Mesenchymal stem cell (in vitro differentiated cells and primary cell): ENCODE measurements at regions not wholly inside any gene's neighbourhood (a gene's known extent, or its start where the extent isn't known, plus 50 kb on each side); places are given as distances from the start of the nearest gene placed in this dataset.

ENCODE experiments used
- DNase-seq: peaks from one replicate; pipeline ENCODE4 v3.0.0-alpha.2; 2013
- H2AFZ ChIP-seq: one replicate; pipeline ENCODE4 v1.6.1; 2013; ENCODE audit warnings: low read depth, mild to moderate bottlenecking, control low read depth, inconsistent platforms, low read length, moderate library complexity
- H2AK5ac ChIP-seq: 2 replicates; pipeline ENCODE4 v1.6.1; 2013; ENCODE audit warnings: low read length, moderate library complexity, mild to moderate bottlenecking, inconsistent platforms; ENCODE audit not compliant: severe bottlenecking
- H2BK120ac ChIP-seq: one replicate; pipeline ENCODE4 v1.6.1; 2013; ENCODE audit warnings: low read depth, mild to moderate bottlenecking, inconsistent platforms, low read length, moderate library complexity
- H2BK12ac ChIP-seq, 2 experiments: one replicate each; pipeline ENCODE4 v1.6.1; 2013; ENCODE audit warnings: inconsistent platforms in 2 of 2, low read length in 2 of 2, mild to moderate bottlenecking in 2 of 2, moderate library complexity in 2 of 2, control low read depth in 1 of 2
- H2BK15ac ChIP-seq: one replicate; pipeline ENCODE4 v1.6.1; 2013; ENCODE audit warnings: mild to moderate bottlenecking, low read depth, inconsistent platforms; ENCODE audit not compliant: poor library complexity, severe bottlenecking
- H2BK5ac ChIP-seq: 2 replicates; pipeline ENCODE4 v1.6.1; 2013; ENCODE audit warnings: low read depth, mild to moderate bottlenecking, low read length, control low read depth, inconsistent platforms; ENCODE audit not compliant: poor library complexity, severe bottlenecking
- H3K14ac ChIP-seq, 2 experiments: one replicate each; pipeline ENCODE4 v1.6.1; 2013; ENCODE audit warnings: inconsistent platforms in 2 of 2, low read length in 2 of 2, control low read depth in 1 of 2, mild to moderate bottlenecking in 1 of 2, moderate library complexity in 1 of 2
- H3K18ac ChIP-seq, 2 experiments: one replicate each; pipeline ENCODE4 v1.6.1; 2013; ENCODE audit warnings: inconsistent platforms in 2 of 2, low read length in 2 of 2, control low read depth in 1 of 2, low read depth in 1 of 2, mild to moderate bottlenecking in 1 of 2
- H3K23ac ChIP-seq, 2 experiments: one replicate each; pipeline ENCODE4 v1.6.1; 2013; ENCODE audit warnings: inconsistent platforms in 2 of 2, low read length in 2 of 2, mild to moderate bottlenecking in 2 of 2, moderate library complexity in 2 of 2, control low read depth in 1 of 2
- H3K27ac ChIP-seq: 2 replicates; pipeline ENCODE4 v1.5.1; 2013; ENCODE audit warnings: mild to moderate bottlenecking, moderate library complexity, low read length, control low read depth, inconsistent platforms; ENCODE audit not compliant: poor library complexity, severe bottlenecking
- H3K27me3 ChIP-seq, 2 experiments: 2 replicates each; pipeline versions ENCODE4 v1.6.1 to v1.7.0; 2013; ENCODE audit warnings: low read length in 2 of 2, mild to moderate bottlenecking in 2 of 2, moderate library complexity in 2 of 2, control low read depth in 1 of 2, inconsistent platforms in 1 of 2; ENCODE audit not compliant: control insufficient read depth in 1 of 2, insufficient read depth in 1 of 2
- H3K36me3 ChIP-seq, 2 experiments: 2 replicates each; pipeline versions ENCODE4 v1.6.1 to v1.7.0; 2013; ENCODE audit warnings: low read length in 2 of 2, control low read depth in 1 of 2, inconsistent platforms in 1 of 2, low read depth in 1 of 2, mild to moderate bottlenecking in 1 of 2; ENCODE audit not compliant: insufficient read depth in 2 of 2, control insufficient read depth in 1 of 2
- H3K4ac ChIP-seq, 2 experiments: one replicate each; pipeline ENCODE4 v1.6.1; 2013; ENCODE audit warnings: inconsistent platforms in 2 of 2, low read length in 2 of 2, mild to moderate bottlenecking in 2 of 2, moderate library complexity in 2 of 2, control low read depth in 1 of 2, low read depth in 1 of 2
- H3K4me1 ChIP-seq: 2 replicates; pipeline ENCODE4 v1.6.1; 2013; ENCODE audit warnings: low read depth, low read length, control low read depth; ENCODE audit not compliant: control insufficient read depth, insufficient read depth
- H3K4me2 ChIP-seq: 2 replicates; pipeline ENCODE4 v1.6.1; 2013; ENCODE audit warnings: low read length, mild to moderate bottlenecking, inconsistent platforms; ENCODE audit not compliant: poor library complexity, severe bottlenecking
- H3K4me3 ChIP-seq, 2 experiments: 2 replicates each; pipeline versions ENCODE4 v1.5.1 to v1.7.0; 2013; ENCODE audit warnings: low read length in 2 of 2, mild to moderate bottlenecking in 2 of 2, control low read depth in 1 of 2, low read depth in 1 of 2; ENCODE audit not compliant: insufficient read depth in 1 of 2
- H3K79me1 ChIP-seq: replicated peaks from 2 replicates; pipeline ENCODE4 v1.6.1; 2013; ENCODE audit warnings: mild to moderate bottlenecking, control low read depth, low read length, inconsistent platforms; ENCODE audit not compliant: poor library complexity, severe bottlenecking
- H3K9ac ChIP-seq: 2 replicates; pipeline ENCODE4 v1.7.0; 2013; ENCODE audit warnings: mild to moderate bottlenecking, low read length, moderate library complexity
- H3K9me3 ChIP-seq: 2 replicates; pipeline ENCODE4 v1.7.0; 2013; ENCODE audit warnings: mild to moderate bottlenecking, low read length; ENCODE audit not compliant: control insufficient read depth
- H4K8ac ChIP-seq: one replicate; pipeline ENCODE4 v1.6.1; 2013; ENCODE audit warnings: inconsistent platforms, mild to moderate bottlenecking, low read length, moderate library complexity
- H4K91ac ChIP-seq: one replicate; pipeline ENCODE4 v1.6.1; 2013; ENCODE audit warnings: mild to moderate bottlenecking, low read length, inconsistent platforms
- WGBS: methylation state at CpG from one replicate; pipeline ENCODE4 v1.1.7; 2013; ENCODE audit warnings: mixed read lengths; 5-methylcytosine and 5-hydroxymethylcytosine counted together

DNA sequence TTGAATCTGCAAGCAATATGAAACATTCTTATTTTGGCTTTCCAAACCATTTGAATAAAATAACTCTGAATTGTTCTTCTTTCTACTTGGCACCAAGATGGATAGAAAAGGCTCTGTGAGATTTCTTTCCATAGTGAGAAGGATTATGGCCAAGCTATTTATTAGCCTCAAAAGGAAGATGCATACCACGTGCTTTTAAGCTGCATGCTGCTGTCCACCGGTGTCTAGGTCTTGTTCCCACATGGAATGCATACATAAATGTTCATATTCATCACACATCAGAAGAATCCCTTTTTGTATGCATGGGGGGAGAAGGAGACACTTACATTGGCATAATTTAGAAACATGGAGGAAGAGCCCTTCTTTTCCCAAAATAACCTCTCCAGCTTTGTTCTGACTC lies 273.4 kb downstream of the FAM76B start:
- H2AFZ ChIP-seq, result no peak overlapping the region
- no peak for DNase-seq
- H3K18ac ChIP-seq, result no peak overlapping the region
- H2BK120ac ChIP-seq, result no peak overlapping the region
- WGBS, result no CpG with 5 or more reads among the region's 2 CpGs
- H3K79me1 ChIP-seq, result no peaks in the 10 kb centered on the region
- no peak overlapping the region for H3K4me3 ChIP-seq
- no peaks in the 10 kb centered on the region for H3K27me3 ChIP-seq
- H3K23ac ChIP-seq, result no peak overlapping the region
- no peaks in the 10 kb centered on the region for H3K9me3 ChIP-seq
- no peak overlapping the region for H2AK5ac ChIP-seq
- peak overlapping the region in 1 of 2 experiments; percentile 64 for H2BK12ac ChIP-seq
- no peak overlapping the region for H4K8ac ChIP-seq
- no peak overlapping the region for H3K4me2 ChIP-seq
- no peak overlapping the region for H3K27ac ChIP-seq
- H3K4ac ChIP-seq, result no peak overlapping the region
- H4K91ac ChIP-seq, result no peak overlapping the region
- H3K14ac ChIP-seq, result no peak overlapping the region
- H2BK5ac ChIP-seq, result no peak overlapping the region
- H3K9ac ChIP-seq, result no peak overlapping the region
- H2BK15ac ChIP-seq, result no peak overlapping the region
- H3K4me1 ChIP-seq, result peaks cover 3% of the 10 kb centered on the region
- H3K36me3 ChIP-seq, result no peaks in the 10 kb centered on the region

- Histone ChIP-seq H4K91ac (no peak overlapping the region), H2AK5ac (no peak overlapping the region), H3K4ac (no peak overlapping the region), H3K27ac (no peak overlapping the region), H2AFZ (no peak overlapping the region), H3K4me1 (peaks cover 3% of the 10 kb centered on the region), H4K8ac (no peak overlapping the region), H3K18ac (no peak overlapping the region), H3K14ac (no peak overlapping the region), H3K36me3 (no peaks in the 10 kb centered on the region), H3K23ac (no peak overlapping the region), H3K27me3 (peaks cover 0 to 4% of the 10 kb centered on the region in 2 experiments), H2BK12ac (no peak overlapping the region), H3K4me2 (no peak overlapping the region), H3K9ac (peak overlapping the region; percentile 57), H2BK15ac (no peak overlapping the region), H2BK120ac (no peak overlapping the region), H3K79me1 (no peaks in the 10 kb centered on the region), H3K4me3 (no peak overlapping the region), H2BK5ac (no peak overlapping the region), H3K9me3 (no peaks in the 10 kb centered on the region)
- no peak for DNase-seq
- WGBS, result 73% methylated on average over 2 of the region's 2 CpGs
Measured at GRCh38 chr11:95515371-95515770, 274.2 kb downstream of the FAM76B start.

GRCh38 chr11:95514416-95515110 lies 275.0 kb downstream of the FAM76B start:
- H3K14ac ChIP-seq, result no peak overlapping the region
- H2BK15ac ChIP-seq, result no peak overlapping the region
- peaks cover 3% of the 10 kb centered on the region for H3K4me1 ChIP-seq
- H3K18ac ChIP-seq, result no peak overlapping the region
- H3K4me2 ChIP-seq, result no peak overlapping the region
- no peak overlapping the region for H2BK120ac ChIP-seq
- H3K27ac ChIP-seq, result no peak overlapping the region
- H3K23ac ChIP-seq, result no peak overlapping the region
- H3K4ac ChIP-seq, result no peak overlapping the region
- H3K27me3 ChIP-seq, result peaks cover 0 to 4% of the 10 kb centered on the region in 2 experiments
- no peak overlapping the region for H3K4me3 ChIP-seq
- H3K9ac ChIP-seq, result no peak overlapping the region
- no peak overlapping the region for H2AK5ac ChIP-seq
- DNase-seq, result no peak
- H4K91ac ChIP-seq, result no peak overlapping the region
- no peak overlapping the region for H2BK5ac ChIP-seq
- H3K9me3 ChIP-seq, result no peaks in the 10 kb centered on the region
- no peaks in the 10 kb centered on the region for H3K36me3 ChIP-seq
- H4K8ac ChIP-seq, result no peak overlapping the region
- H3K79me1 ChIP-seq, result no peaks in the 10 kb centered on the region
- H2AFZ ChIP-seq, result no peak overlapping the region
- WGBS, result 66% methylated on average over 2 of the region's 4 CpGs
- H2BK12ac ChIP-seq, result no peak overlapping the region

DNA sequence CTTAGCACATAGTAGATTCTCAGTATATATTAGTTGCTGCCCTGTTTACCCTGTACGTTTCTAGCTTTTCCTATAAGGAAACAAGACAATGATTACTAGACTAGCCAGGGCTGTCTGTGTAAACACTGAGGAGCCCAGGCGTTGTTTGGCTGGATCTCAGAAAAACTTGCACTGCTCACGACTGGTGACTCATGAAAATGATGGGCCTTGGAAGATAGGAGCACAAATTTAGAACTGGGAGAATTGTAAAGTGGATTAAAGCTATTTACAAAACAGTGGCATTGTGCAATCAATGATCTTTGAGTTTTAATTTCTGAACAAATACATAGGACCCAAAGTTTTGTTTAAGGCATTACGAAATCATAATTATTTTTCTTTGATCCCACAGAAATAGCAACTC lies 276.9 kb downstream of the FAM76B start:
- H3K4me2 ChIP-seq, result no peak overlapping the region
- peaks cover 3% of the 10 kb centered on the region for H3K4me1 ChIP-seq
- H3K23ac ChIP-seq, result no peak overlapping the region
- peak overlapping the region; percentile 87 for H3K9ac ChIP-seq
- no peak overlapping the region for H3K27ac ChIP-seq
- peak; percentile 97 for DNase-seq
- H2AFZ ChIP-seq, result no peak overlapping the region
- H2AK5ac ChIP-seq, result no peak overlapping the region
- no peaks in the 10 kb centered on the region for H3K79me1 ChIP-seq
- no peak overlapping the region for H3K4ac ChIP-seq
- H2BK15ac ChIP-seq, result no peak overlapping the region
- H3K27me3 ChIP-seq, result peaks cover 0 to 4% of the 10 kb centered on the region in 2 experiments
- H4K91ac ChIP-seq, result no peak overlapping the region
- no peak overlapping the region for H3K14ac ChIP-seq
- H3K36me3 ChIP-seq, result no peaks in the 10 kb centered on the region
- no peak overlapping the region for H2BK12ac ChIP-seq
- WGBS, result 0% methylated on average over 3 of the region's 4 CpGs
- no peak overlapping the region for H2BK5ac ChIP-seq
- no peak overlapping the region for H2BK120ac ChIP-seq
- H3K18ac ChIP-seq, result no peak overlapping the region
- no peaks in the 10 kb centered on the region for H3K9me3 ChIP-seq
- no peak overlapping the region for H4K8ac ChIP-seq
- peak overlapping the region in 1 of 2 experiments; percentile 20 for H3K4me3 ChIP-seq
